ENCODE measurements at regions not wholly inside any gene's neighbourhood (a gene's known extent, or its start where the extent isn't known, plus 50 kb on each side); places are given as distances from the start of the nearest gene placed in this dataset.
"Not testable (repeated sequence)": the region's sequence is repeated elsewhere in the genome, so short reads cannot be mapped to it uniquely, and the experiment has no call there.

- Histone ChIP-seq H3K27me3 (ENCODE audit: insufficient read depth, low read length) (no peaks in the 10 kb centered on the region), H3K27ac (ENCODE audit: low read depth, low read length) (no peak overlapping the region), H3K4me1 (ENCODE audit: control insufficient read depth, insufficient read depth, low read length, unreplicated experiment) (no peaks in the 10 kb centered on the region), H3K79me2 (ENCODE audit: control insufficient read depth, insufficient read depth, low read length, unreplicated experiment) (no peaks in the 10 kb centered on the region), H3K4me3 (ENCODE audit: low read depth, low read length) (no peak overlapping the region), H3K36me3 (ENCODE audit: insufficient read depth, low read length) (no peaks in the 10 kb centered on the region), H2AFZ (ENCODE audit: low read length, unreplicated experiment) (no peak overlapping the region)
Observed at GRCh38 chr7:9407816-9408215, 974.4 kb downstream of the NXPH1 start.

- Histone ChIP-seq H3K27me3 (ENCODE audit: insufficient read depth, low read length) (no peaks in the 10 kb centered on the region), H3K4me1 (ENCODE audit: control insufficient read depth, insufficient read depth, low read length, unreplicated experiment) (no peaks in the 10 kb centered on the region), H3K79me2 (ENCODE audit: control insufficient read depth, insufficient read depth, low read length, unreplicated experiment) (no peaks in the 10 kb centered on the region)
Observed at GRCh38 chr7:9453521-9453920, 1020.1 kb downstream of the NXPH1 start.

GRCh38 chr7:9488555-9488954 lies 1055.1 kb downstream of the NXPH1 start:
- Histone ChIP-seq H3K4me1 (ENCODE audit: control insufficient read depth, insufficient read depth, low read length, unreplicated experiment) (no peaks in the 10 kb centered on the region), H3K27ac (ENCODE audit: low read depth, low read length) (no peak overlapping the region), H3K4me3 (ENCODE audit: low read depth, low read length) (no peak overlapping the region), H3K79me2 (ENCODE audit: control insufficient read depth, insufficient read depth, low read length, unreplicated experiment) (no peaks in the 10 kb centered on the region), H3K27me3 (ENCODE audit: insufficient read depth, low read length) (no peaks in the 10 kb centered on the region), H2AFZ (ENCODE audit: low read length, unreplicated experiment) (no peak overlapping the region), H3K36me3 (ENCODE audit: insufficient read depth, low read length) (no peaks in the 10 kb centered on the region)

More at GRCh38 chr7:9453521-9453920, 1020.1 kb downstream of the NXPH1 start:
- Histone ChIP-seq H3K27ac (ENCODE audit: low read depth, low read length) (no peak overlapping the region), H2AFZ (ENCODE audit: low read length, unreplicated experiment) (no peak overlapping the region), H3K36me3 (ENCODE audit: insufficient read depth, low read length) (no peaks in the 10 kb centered on the region), H3K4me3 (ENCODE audit: low read depth, low read length) (no peak overlapping the region)

DNA sequence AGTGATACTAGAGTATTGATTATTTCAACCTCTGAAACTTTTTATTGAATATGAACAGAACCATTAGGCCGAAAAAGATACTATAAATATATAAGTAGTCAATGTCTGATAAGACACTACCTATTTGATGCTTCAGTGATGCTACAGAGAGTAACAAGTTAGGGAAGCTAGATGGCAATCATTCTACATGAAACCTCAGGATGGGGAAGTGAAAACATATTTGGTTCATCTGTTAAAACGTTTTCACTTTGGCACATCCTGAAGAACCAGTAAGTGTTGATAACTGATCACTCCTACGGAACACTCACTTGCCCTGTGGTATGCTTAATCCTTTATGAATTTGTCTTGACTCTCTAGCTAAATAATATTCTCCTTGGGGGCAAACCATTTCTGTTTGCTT lies 1064.9 kb downstream of the NXPH1 start:
- Histone ChIP-seq H3K79me2 (ENCODE audit: control insufficient read depth, insufficient read depth, low read length, unreplicated experiment) (no peaks in the 10 kb centered on the region), H2AFZ (ENCODE audit: low read length, unreplicated experiment) (no peak overlapping the region), H3K4me1 (ENCODE audit: control insufficient read depth, insufficient read depth, low read length, unreplicated experiment) (no peaks in the 10 kb centered on the region), H3K4me3 (ENCODE audit: low read depth, low read length) (no peak overlapping the region), H3K27me3 (ENCODE audit: insufficient read depth, low read length) (no peaks in the 10 kb centered on the region), H3K27ac (ENCODE audit: low read depth, low read length) (no peak overlapping the region), H3K36me3 (ENCODE audit: insufficient read depth, low read length) (no peaks in the 10 kb centered on the region)

DNA sequence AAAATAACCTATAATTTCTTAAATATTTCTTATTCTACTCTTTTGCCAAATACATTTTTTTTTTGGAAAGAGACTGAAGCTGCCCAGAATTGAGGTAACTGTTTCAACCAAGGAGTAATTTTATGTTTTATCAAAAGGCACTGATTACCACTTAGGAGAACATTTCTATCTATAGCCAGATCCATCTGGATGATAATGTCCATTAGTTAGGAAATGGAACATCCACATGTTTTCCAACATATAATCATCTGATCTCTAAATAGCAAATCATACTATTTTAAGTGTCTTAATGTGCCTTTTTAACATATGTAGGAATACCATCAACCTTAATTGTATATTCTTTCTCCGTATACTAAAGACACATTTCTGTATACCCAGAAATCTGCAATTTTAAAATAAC lies 1068.9 kb downstream of the NXPH1 start:
- Histone ChIP-seq H3K27me3 (ENCODE audit: insufficient read depth, low read length) (no peaks in the 10 kb centered on the region), H3K79me2 (ENCODE audit: control insufficient read depth, insufficient read depth, low read length, unreplicated experiment) (no peaks in the 10 kb centered on the region), H3K36me3 (ENCODE audit: insufficient read depth, low read length) (no peaks in the 10 kb centered on the region), H3K4me1 (ENCODE audit: control insufficient read depth, insufficient read depth, low read length, unreplicated experiment) (no peaks in the 10 kb centered on the region), H3K27ac (ENCODE audit: low read depth, low read length) (no peak overlapping the region), H3K4me3 (ENCODE audit: low read depth, low read length) (no peak overlapping the region), H2AFZ (ENCODE audit: low read length, unreplicated experiment) (no peak overlapping the region)

- Histone ChIP-seq H3K4me1 (ENCODE audit: control insufficient read depth, insufficient read depth, low read length, unreplicated experiment) (no peaks in the 10 kb centered on the region), H2AFZ (ENCODE audit: low read length, unreplicated experiment) (no peak overlapping the region)
Observed at GRCh38 chr7:9504678-9505077, 1071.3 kb downstream of the NXPH1 start.

DNA sequence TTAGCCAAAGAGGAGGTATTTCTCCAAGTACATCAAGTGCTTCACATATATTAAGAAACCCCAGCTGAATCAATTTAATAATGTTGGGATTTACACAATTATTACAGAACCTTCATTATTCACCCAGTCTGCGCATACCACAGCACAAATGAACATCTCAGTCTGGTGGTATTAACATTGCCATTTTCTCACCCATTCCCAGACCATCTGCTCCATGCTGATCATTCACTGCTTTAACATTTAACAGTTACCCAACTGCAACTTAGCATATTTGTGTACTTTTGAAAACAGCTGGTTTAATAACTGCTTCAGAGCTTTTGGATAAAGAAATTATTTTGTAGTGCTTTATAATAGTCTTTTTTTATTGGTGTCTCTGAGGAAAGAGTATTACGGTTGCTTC lies 1072.1 kb downstream of the NXPH1 start:
- no peak overlapping the region for H3K4me3 ChIP-seq (ENCODE audit: low read depth, low read length)
- H3K36me3 ChIP-seq (ENCODE audit: insufficient read depth, low read length), result no peaks in the 10 kb centered on the region
- no peaks in the 10 kb centered on the region for H3K79me2 ChIP-seq (ENCODE audit: control insufficient read depth, insufficient read depth, low read length, unreplicated experiment)
- no peaks in the 10 kb centered on the region for H3K4me1 ChIP-seq (ENCODE audit: control insufficient read depth, insufficient read depth, low read length, unreplicated experiment)
- H2AFZ ChIP-seq (ENCODE audit: low read length, unreplicated experiment), result no peak overlapping the region
- no peaks in the 10 kb centered on the region for H3K27me3 ChIP-seq (ENCODE audit: insufficient read depth, low read length)
- no peak overlapping the region for H3K27ac ChIP-seq (ENCODE audit: low read depth, low read length)

More at GRCh38 chr7:9504678-9505077, 1071.3 kb downstream of the NXPH1 start:
- Histone ChIP-seq H3K36me3 (ENCODE audit: insufficient read depth, low read length) (no peaks in the 10 kb centered on the region), H3K27me3 (ENCODE audit: insufficient read depth, low read length) (no peaks in the 10 kb centered on the region), H3K79me2 (ENCODE audit: control insufficient read depth, insufficient read depth, low read length, unreplicated experiment) (no peaks in the 10 kb centered on the region), H3K27ac (ENCODE audit: low read depth, low read length) (no peak overlapping the region), H3K4me3 (ENCODE audit: low read depth, low read length) (no peak overlapping the region)

- H3K36me3 ChIP-seq (ENCODE audit: insufficient read depth, low read length), result no peaks in the 10 kb centered on the region
- no peaks in the 10 kb centered on the region for H3K4me1 ChIP-seq (ENCODE audit: control insufficient read depth, insufficient read depth, low read length, unreplicated experiment)
- H3K27me3 ChIP-seq (ENCODE audit: insufficient read depth, low read length), result no peaks in the 10 kb centered on the region
- H3K4me3 ChIP-seq (ENCODE audit: low read depth, low read length), result no peak overlapping the region
- no peak overlapping the region for H2AFZ ChIP-seq (ENCODE audit: low read length, unreplicated experiment)
- no peaks in the 10 kb centered on the region for H3K79me2 ChIP-seq (ENCODE audit: control insufficient read depth, insufficient read depth, low read length, unreplicated experiment)
- H3K27ac ChIP-seq (ENCODE audit: low read depth, low read length), result no peak overlapping the region
Observed at GRCh38 chr7:9507290-9507689, 1073.9 kb downstream of the NXPH1 start.

- Histone ChIP-seq H3K27me3 (ENCODE audit: insufficient read depth, low read length) (no peaks in the 10 kb centered on the region), H2AFZ (ENCODE audit: low read length, unreplicated experiment) (no peak overlapping the region), H3K36me3 (ENCODE audit: insufficient read depth, low read length) (no peaks in the 10 kb centered on the region), H3K4me1 (ENCODE audit: control insufficient read depth, insufficient read depth, low read length, unreplicated experiment) (no peaks in the 10 kb centered on the region), H3K4me3 (ENCODE audit: low read depth, low read length) (no peak overlapping the region), H3K79me2 (ENCODE audit: control insufficient read depth, insufficient read depth, low read length, unreplicated experiment) (no peaks in the 10 kb centered on the region), H3K27ac (ENCODE audit: low read depth, low read length) (no peak overlapping the region)
Observed at GRCh38 chr7:9516662-9517061, 1083.3 kb downstream of the NXPH1 start.

DNA sequence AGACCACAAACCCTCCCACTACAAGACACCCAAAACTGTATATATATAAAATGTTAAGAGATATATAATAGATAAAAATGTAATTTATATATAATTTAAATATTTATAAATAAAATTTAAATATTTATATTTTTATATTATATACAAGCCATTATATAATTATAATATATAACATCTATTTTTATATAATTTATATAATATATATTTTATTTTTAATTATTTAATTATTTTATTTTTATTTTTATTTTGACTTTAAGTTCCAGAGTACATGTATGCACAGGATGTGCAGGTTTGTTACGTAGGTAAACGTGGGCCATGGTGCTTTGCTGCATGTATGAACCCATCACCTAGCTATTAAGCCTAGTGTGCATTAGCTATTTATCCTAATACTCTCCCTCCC lies 1090.2 kb downstream of the NXPH1 start:
- H3K36me3 ChIP-seq (ENCODE audit: insufficient read depth, low read length), result no peaks in the 10 kb centered on the region
- H3K4me3 ChIP-seq (ENCODE audit: low read depth, low read length), result no peak overlapping the region
- H3K79me2 ChIP-seq (ENCODE audit: control insufficient read depth, insufficient read depth, low read length, unreplicated experiment), result no peaks in the 10 kb centered on the region
- no peaks in the 10 kb centered on the region for H3K4me1 ChIP-seq (ENCODE audit: control insufficient read depth, insufficient read depth, low read length, unreplicated experiment)
- H2AFZ ChIP-seq (ENCODE audit: low read length, unreplicated experiment), result no peak overlapping the region
- H3K27ac ChIP-seq (ENCODE audit: low read depth, low read length), result no peak overlapping the region
- H3K27me3 ChIP-seq (ENCODE audit: insufficient read depth, low read length), result no peaks in the 10 kb centered on the region

DNA sequence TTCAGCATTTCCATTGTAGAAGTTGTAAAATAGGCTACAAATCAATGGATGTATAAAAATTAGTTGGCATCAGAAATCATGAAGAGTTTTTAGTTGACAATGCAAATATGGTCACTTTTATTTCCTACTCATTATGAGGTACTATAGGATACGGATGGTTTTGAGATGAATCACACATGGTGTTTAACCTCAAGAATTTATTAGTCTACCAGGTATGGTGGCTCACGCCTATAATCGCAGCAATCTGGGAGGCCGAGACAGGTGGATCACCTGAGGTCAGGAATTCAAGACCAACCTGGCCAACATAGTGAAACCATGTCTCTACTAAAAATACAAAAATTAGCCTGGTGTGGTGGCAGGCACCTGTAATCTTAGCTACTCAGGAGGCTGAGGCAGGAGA lies 1119.0 kb downstream of the NXPH1 start:
- H3K4me3 ChIP-seq (ENCODE audit: low read depth, low read length); H3K4me1 ChIP-seq (ENCODE audit: control insufficient read depth, insufficient read depth, low read length, unreplicated experiment); H2AFZ ChIP-seq (ENCODE audit: low read length, unreplicated experiment); H3K79me2 ChIP-seq (ENCODE audit: control insufficient read depth, insufficient read depth, low read length, unreplicated experiment); H3K36me3 ChIP-seq (ENCODE audit: insufficient read depth, low read length); H3K27me3 ChIP-seq (ENCODE audit: insufficient read depth, low read length); H3K27ac ChIP-seq (ENCODE audit: low read depth, low read length): not testable (repeated sequence)
